Stomach (tissue), 8 donors: ENCODE measurements at regions not wholly inside any gene's neighbourhood (a gene's known extent, or its start where the extent isn't known, plus 50 kb on each side); places are given as distances from the start of the nearest gene placed in this dataset.

Experiments used
- DNase-seq, 2 donors: peaks; one replicate each; pipeline versions ENCODE4 v3.0.0 to v3.0.0-alpha.2; 2013 to 2019
- H3K27ac ChIP-seq, 5 donors: fragments of 200-600 bp in 4 of 5; sonication (generic) in 4 of 5; one replicate each; pipeline ENCODE4 v1.5.1; 2013 to 2019; ENCODE audit warnings: mild to moderate bottlenecking in 1 of 5, moderate library complexity in 1 of 5
- H3K27me3 ChIP-seq, 3 donors: fragments of 200-600 bp; sonication (generic); one replicate each; pipeline ENCODE4 v1.5.1; 2017 to 2019; ENCODE audit warnings: mixed run types in 1 of 3
- H3K36me3 ChIP-seq, 4 donors: fragments of 200-600 bp; sonication (generic); 1 replicate in 3 of 4; 2 replicates in 1 of 4; pipeline ENCODE4 v1.5.1; 2016 to 2019
- H3K4me1 ChIP-seq, 4 donors: fragments of 200-600 bp; sonication (generic); one replicate each; pipeline ENCODE4 v1.5.1; 2016 to 2019
- H3K4me3 ChIP-seq, 4 donors: fragments of 200-600 bp; sonication (generic) in 3 of 4; one replicate each; pipeline ENCODE4 v1.5.1; 2016 to 2019; ENCODE audit warnings: mild to moderate bottlenecking in 1 of 4
- H3K9me3 ChIP-seq, 4 donors: fragments of 200-600 bp; sonication (generic); one replicate each; pipeline ENCODE4 v1.5.1; 2016 to 2019
- EP300 ChIP-seq: sonication (generic); formaldehyde crosslinking; IDR thresholded peaks from one replicate; pipeline ENCODE4 v1.6.1; 2017; ENCODE audit warnings: antibody characterized with exemption
- POLR2A ChIP-seq, 4 donors: fragments of 450-650 bp; IDR thresholded peaks; one replicate each; pipeline ENCODE4 v1.6.1; 2016; ENCODE audit warnings: antibody characterized with exemption in 4 of 4, control low read depth in 2 of 4, mild to moderate bottlenecking in 1 of 4, moderate library complexity in 1 of 4
- POLR2AphosphoS5 ChIP-seq, 3 donors: sonication (generic); formaldehyde crosslinking; IDR thresholded peaks; one replicate each; pipeline ENCODE4 v1.6.1; 2016; ENCODE audit warnings: antibody characterized with exemption in 3 of 3
- WGBS, 5 donors: extraction: QIAGEN DNeasy Blood & Tissue Kit in 3 of 5; methylation state at CpG; one replicate each; pipeline versions ENCODE4 v1.1.5 to v1.1.7; 2013 to 2018; 5-methylcytosine and 5-hydroxymethylcytosine counted together
- intact Hi-C: fragments of 100-400 bp; cut with DNase I; formaldehyde crosslinking; loops from one replicate; pipeline ENCODE4 v1.15.1; 2023; ENCODE audit warnings: low total_unique reads
- TF ChIP-seq, protein P1 (sequence below), 7 experiments: fragments of 450-650 bp in 4 of 7; fragments of 200-600 bp in 3 of 7; sonication (generic) in 3 of 7; IDR thresholded peaks; one replicate each; pipeline ENCODE4 v1.5.1; 2016 to 2019; ENCODE audit warnings: antibody characterized with exemption in 7 of 7, control low read depth in 2 of 7, mild to moderate bottlenecking in 1 of 7
- donor health status: healthy with polysubstance abuse.
- donor health status: Bipolar disorder and iron deficiency.
- donor health status: healthy.

DNA sequence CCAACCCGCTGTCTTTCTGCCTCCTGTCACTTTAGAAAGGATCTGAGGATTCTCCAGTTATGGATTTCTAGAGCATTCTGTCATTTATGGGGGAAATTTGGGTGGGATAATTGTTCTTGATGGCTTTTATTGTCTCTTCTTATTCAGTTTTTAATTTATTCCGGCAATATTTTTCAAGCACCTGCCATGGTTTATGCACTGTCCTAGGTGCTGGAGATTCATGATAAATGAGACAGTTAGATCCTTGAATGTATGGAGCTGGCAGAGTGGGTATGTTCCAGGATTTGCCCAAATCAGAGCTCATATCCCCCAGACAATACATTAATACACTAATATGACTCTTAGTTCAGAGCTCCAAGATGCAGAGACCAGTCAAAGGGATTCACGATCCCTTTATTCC, 146.8 kb upstream of the PRKCQ start:
- DNase-seq, result no peak
- TF ChIP-seq POLR2AphosphoS5 (IDR thresholded peaks at IDR 0.05), result no peak
- H3K4me3 ChIP-seq, result no peak overlapping the region
- intact Hi-C loops, result no loop called here
- H3K27ac ChIP-seq, result no peak overlapping the region
- H3K9me3 ChIP-seq, result no peaks in the 10 kb centered on the region
- 78 to 95% (median 93%) methylated on average over 3 of the region's 3 CpGs for WGBS, 5 donors
- no peaks in the 10 kb centered on the region for H3K36me3 ChIP-seq
- peaks cover 0 to 78% (median 3%) of the 10 kb centered on the region in 3 donors for H3K27me3 ChIP-seq
- peaks cover 0 to 6% (median 0%) of the 10 kb centered on the region in 4 donors for H3K4me1 ChIP-seq

DNA sequence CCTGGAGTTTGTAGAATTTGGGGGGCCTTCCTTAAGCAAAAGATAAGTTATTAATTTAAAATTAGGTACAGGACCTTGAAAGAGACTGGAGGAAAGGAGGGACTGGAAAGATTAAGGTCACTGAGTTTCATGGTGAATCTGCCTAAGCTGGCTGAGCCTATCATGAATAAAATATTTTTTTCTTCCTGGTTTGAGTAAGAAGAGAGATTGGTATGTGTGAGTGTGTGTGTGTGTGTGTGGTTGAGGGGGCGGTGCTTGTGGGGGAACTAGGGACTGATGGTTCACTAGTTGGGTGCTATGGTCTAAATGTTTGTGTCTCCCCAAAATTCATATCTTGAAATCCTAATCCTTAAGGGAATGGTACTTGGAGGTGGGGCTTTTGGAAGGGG, 142.5 kb upstream of the PRKCQ start:
- Histone ChIP-seq H3K9me3 (no peaks in the 10 kb centered on the region), H3K27me3 (peaks cover 0 to 55% (median 3%) of the 10 kb centered on the region in 3 donors), H3K4me3 (no peak overlapping the region), H3K27ac (peak overlapping the region in 4 of 5 donors; percentile 29 to 82 (median 56)), H3K36me3 (no peaks in the 10 kb centered on the region), H3K4me1 (peaks cover 0 to 6% (median 0%) of the 10 kb centered on the region in 4 donors)
- TF ChIP-seq EP300, result no peak
- TF ChIP-seq, protein P1, sequence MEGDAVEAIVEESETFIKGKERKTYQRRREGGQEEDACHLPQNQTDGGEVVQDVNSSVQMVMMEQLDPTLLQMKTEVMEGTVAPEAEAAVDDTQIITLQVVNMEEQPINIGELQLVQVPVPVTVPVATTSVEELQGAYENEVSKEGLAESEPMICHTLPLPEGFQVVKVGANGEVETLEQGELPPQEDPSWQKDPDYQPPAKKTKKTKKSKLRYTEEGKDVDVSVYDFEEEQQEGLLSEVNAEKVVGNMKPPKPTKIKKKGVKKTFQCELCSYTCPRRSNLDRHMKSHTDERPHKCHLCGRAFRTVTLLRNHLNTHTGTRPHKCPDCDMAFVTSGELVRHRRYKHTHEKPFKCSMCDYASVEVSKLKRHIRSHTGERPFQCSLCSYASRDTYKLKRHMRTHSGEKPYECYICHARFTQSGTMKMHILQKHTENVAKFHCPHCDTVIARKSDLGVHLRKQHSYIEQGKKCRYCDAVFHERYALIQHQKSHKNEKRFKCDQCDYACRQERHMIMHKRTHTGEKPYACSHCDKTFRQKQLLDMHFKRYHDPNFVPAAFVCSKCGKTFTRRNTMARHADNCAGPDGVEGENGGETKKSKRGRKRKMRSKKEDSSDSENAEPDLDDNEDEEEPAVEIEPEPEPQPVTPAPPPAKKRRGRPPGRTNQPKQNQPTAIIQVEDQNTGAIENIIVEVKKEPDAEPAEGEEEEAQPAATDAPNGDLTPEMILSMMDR (IDR thresholded peaks at IDR 0.05), result no peak
- no peak for TF ChIP-seq POLR2A (IDR thresholded peaks at IDR 0.05)
- no peak for TF ChIP-seq POLR2AphosphoS5 (IDR thresholded peaks at IDR 0.05)
- no peak for DNase-seq
- intact Hi-C loops, result no loop called here
- 56 to 83% (median 78%) methylated on average over 1 of the region's 1 CpG for WGBS, 5 donors

DNA sequence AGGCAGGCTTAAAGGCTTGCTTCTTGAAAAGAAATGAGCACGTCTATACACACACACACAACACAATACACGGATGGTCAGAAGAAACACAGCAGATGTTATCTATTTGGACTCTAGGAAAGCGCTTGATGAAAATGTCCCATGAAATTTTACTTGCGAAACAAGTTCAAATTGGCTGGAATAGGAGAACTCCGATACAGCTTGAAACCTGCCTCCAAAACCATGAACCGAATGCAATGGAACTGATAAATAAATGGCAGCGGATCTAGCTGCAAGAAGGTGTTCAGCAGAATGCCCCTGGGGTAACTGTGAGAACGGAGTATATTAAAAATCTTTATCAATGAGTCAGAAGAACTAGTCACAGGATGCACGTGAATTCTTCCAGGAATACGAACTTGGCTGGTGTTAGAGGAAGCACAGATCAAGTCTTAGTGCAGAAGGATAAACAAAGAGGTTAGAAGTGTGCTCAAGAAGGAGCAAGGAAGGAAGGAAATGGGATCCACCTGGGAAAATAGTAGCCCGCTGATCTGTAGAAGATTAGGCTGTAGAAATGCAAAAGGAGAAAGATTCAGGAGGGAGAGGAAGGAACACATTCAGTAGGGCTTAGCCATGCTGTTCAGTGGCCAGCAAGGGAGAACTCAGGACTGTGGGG, 142.0 kb upstream of the PRKCQ start:
- TF ChIP-seq EP300 (no peak), POLR2A (IDR thresholded peaks at IDR 0.05) (no peak), POLR2AphosphoS5 (IDR thresholded peaks at IDR 0.05) (peak in 2 of 3 donors; percentile 28 to 63)
- Histone ChIP-seq H3K27me3 (peaks cover 0 to 50% (median 3%) of the 10 kb centered on the region in 3 donors), H3K36me3 (no peaks in the 10 kb centered on the region), H3K27ac (peak overlapping the region in 4 of 5 donors; percentile 54 to 82 (median 68)), H3K4me1 (peaks cover 0 to 6% (median 0%) of the 10 kb centered on the region in 4 donors), H3K9me3 (no peaks in the 10 kb centered on the region), H3K4me3 (no peak overlapping the region)
- peak in 1 of 2 donors; percentile 65 for DNase-seq
- WGBS, 5 donors, result 50 to 65% (median 52%) methylated on average over 11 of the region's 11 CpGs
- intact Hi-C loops, result no loop called here

DNA sequence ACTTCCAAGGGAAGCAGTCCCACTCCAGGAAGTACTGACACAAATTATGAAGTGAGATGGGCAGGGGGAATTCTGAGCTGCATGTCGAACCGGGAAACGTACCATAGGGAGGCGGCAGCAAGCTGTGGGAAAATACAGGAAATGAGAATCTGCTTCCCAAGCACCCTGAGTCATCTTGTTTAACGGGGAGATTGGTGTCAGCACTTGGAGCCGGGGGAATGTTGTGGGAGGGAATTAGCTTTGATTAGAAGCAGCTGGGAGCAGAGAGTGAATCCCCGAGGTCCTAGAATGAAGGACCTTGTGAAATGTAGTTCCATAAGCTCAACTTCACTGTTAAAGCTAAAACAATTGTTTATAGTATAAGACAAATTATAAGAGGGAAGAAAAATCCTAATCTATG, 141.4 kb upstream of the PRKCQ start:
- Histone ChIP-seq H3K4me1 (peaks cover 0 to 6% (median 0%) of the 10 kb centered on the region in 4 donors), H3K36me3 (no peaks in the 10 kb centered on the region), H3K27ac (peak overlapping the region in 4 of 5 donors; percentile 54 to 82 (median 68)), H3K9me3 (no peaks in the 10 kb centered on the region), H3K4me3 (no peak overlapping the region), H3K27me3 (peaks cover 0 to 43% (median 3%) of the 10 kb centered on the region in 3 donors)
- WGBS, 5 donors, result 31 to 52% (median 40%) methylated on average over 7 of the region's 7 CpGs
- TF ChIP-seq, protein P1 (IDR thresholded peaks at IDR 0.05), result no peak
- no peak for TF ChIP-seq POLR2A (IDR thresholded peaks at IDR 0.05)
- TF ChIP-seq POLR2AphosphoS5 (IDR thresholded peaks at IDR 0.05), result peak; percentile 7 to 63 (median 49)
- intact Hi-C loops, result no loop called here
- DNase-seq, result peak in 1 of 2 donors; percentile 83

DNA sequence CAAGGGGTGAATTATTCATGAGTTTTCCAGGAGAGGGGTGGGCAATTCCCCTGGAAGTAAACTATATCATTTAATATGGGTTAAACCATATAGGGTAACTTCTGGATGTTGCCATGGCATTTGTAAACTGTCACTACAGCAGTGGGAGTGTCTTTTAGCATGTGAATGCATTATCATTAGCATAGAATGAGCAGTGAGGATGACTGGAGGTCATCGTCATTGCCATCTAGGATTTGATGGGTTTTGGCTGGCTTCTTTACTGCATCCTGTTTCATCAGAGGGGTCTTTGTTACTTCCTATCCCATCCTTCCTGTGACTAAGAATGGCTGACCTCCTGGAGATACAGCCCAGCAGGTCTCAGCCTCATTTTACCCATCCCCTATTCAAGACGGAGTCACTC, 139.5 kb upstream of the PRKCQ start:
- WGBS, 5 donors, result 83 to 91% (median 88%) methylated on average over 2 of the region's 2 CpGs

More for the DNA sequence above, 139.5 kb upstream of the PRKCQ start:
- H3K4me1 ChIP-seq, result peaks cover 0 to 6% (median 0%) of the 10 kb centered on the region in 4 donors
- no peaks in the 10 kb centered on the region for H3K9me3 ChIP-seq
- H3K36me3 ChIP-seq, result no peaks in the 10 kb centered on the region
- no peak overlapping the region for H3K4me3 ChIP-seq
- DNase-seq, result no peak
- no peak overlapping the region for H3K27ac ChIP-seq
- intact Hi-C loops, result no loop called here
- TF ChIP-seq POLR2A (IDR thresholded peaks at IDR 0.05) (no peak), EP300 (no peak)
- TF ChIP-seq, protein P1 (IDR thresholded peaks at IDR 0.05), result no peak
- peaks cover 0 to 34% (median 3%) of the 10 kb centered on the region in 3 donors for H3K27me3 ChIP-seq
